VCaP (cell line): ENCODE measurements at regions not wholly inside any gene's neighbourhood (a gene's known extent, or its start where the extent isn't known, plus 50 kb on each side); places are given as distances from the start of the nearest gene placed in this dataset.

Source experiments
- H3K27ac ChIP-seq: fragments of 450-650 bp; 2 replicates; pipeline ENCODE4 v1.5.1; 2017
- CTCF ChIP-seq: fragments of 450-650 bp; conservative IDR thresholded peaks from 2 replicates; pipeline ENCODE4 v1.5.1; 2017; ENCODE audit warnings: mild to moderate bottlenecking, moderate library complexity

DNA sequence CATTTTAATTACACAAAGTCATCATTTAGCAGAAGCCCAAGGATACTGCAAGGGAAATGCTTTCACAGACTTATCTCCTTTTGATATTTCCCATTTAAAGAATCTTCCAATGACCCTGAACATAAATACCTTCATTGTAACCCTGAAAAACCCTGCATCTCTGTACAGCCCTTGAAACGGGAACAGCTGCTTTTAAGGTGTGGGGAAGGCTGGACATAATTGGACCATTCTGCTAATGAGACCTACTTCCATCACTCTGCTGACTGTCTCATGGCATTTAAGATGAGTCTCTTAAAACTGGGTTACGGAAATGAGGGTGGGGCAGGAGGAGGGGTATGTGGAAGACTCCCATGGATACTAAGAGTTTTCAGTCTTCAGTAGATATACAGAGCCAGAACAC lies 485.8 kb downstream of the BRINP1 start:
- TF ChIP-seq CTCF: no peak
- H3K27ac ChIP-seq: no peak overlapping the region

DNA sequence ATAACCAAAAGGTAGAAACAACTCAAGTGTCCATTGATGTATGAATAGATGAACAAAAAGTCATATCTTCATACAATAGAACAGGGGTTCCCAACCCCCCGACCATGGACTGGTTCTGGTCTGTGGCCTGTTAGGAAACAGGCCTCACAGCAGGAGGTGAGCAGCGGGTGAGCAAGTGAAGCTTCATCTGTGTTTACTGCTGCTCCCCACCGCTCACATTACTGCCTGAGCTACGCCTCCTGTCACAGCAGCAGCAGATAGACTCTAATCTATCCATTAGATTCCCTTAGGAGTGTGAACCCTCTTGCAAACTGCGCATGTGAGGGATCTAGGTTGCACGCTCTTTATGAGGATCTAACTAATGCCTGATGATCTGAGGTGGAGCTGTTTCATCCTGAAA lies 478.0 kb downstream of the BRINP1 start:
- no peak overlapping the region for H3K27ac ChIP-seq
- no peak for TF ChIP-seq CTCF

DNA sequence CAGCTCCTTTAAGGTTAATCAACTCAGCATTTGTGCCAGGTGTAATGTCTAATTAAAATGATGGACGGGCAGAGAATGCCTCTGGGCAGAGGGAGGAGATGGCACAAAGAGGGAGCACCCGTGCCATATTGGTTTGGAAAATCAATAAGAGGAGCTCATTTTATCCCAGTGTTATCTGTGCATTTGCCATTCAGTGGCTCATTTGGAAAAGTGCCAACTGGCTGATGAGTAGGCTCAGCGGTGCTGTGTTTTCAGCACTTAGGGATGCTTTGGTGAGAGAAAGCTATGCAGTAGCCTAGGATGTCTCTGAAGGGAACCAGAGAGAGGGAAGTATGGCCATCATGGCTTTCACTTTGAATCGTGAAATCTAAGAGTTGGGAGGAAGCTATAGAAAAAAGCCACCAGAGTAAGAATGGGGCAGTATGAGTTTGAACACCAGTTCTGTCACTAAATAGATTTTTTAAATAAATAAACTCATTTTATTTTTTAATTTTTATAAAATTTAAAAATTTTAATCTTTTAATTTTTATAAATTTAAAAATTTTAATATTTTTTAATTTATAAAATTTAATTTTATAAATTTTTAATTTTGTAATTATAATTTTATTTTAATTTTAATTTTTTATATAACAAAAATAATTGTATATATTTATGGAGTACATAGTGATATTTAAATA lies 472.8 kb downstream of the BRINP1 start:
- no peak for TF ChIP-seq CTCF
- H3K27ac ChIP-seq: no peak overlapping the region

GRCh38 chr9:118918180-118918579 lies 451.1 kb downstream of the BRINP1 start:
- no peak overlapping the region for H3K27ac ChIP-seq
- TF ChIP-seq CTCF: no peak

DNA sequence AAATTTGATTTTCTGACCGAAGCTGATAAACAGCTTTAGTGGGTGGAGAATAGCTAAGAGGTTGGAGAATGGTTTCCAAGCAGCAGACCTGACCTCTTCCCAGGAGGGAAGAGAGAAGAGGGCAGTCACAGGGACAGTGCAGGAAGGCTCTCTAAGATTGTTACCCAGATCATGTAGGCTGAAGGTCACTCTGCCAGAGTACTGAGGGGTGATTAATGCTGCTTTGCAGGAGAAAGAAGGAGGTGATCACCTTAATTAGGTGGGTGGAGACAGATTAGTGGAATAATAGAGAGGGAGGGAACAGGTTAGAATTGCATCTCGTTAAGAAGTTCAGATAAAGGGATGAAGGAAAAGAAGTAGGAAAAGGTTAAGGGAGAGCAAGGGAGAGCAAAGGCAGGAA lies 440.5 kb downstream of the BRINP1 start:
- H3K27ac ChIP-seq: no peak overlapping the region
- TF ChIP-seq CTCF: no peak

GRCh38 chr9:118929287-118929686 lies 439.9 kb downstream of the BRINP1 start:
- no peak for TF ChIP-seq CTCF
- no peak overlapping the region for H3K27ac ChIP-seq

DNA sequence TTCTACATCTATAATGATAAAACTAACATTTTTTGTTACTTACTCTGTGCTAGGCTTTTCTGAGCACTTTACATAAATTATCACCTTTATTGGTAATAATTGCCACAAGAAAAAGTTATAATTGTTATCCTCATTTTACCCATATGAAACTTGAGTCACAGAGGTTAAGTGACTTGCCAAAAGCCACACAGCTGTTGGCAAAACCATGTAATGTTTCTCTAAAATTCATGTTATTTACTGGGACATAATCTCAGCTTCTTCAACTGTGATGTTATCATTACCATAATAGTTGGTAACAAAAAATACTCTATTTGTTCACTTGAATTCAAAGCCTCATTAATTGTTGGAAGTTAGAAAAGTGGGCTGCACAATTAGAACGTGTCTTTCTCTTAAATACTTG lies 437.3 kb downstream of the BRINP1 start:
- TF ChIP-seq CTCF: no peak
- no peak overlapping the region for H3K27ac ChIP-seq

DNA sequence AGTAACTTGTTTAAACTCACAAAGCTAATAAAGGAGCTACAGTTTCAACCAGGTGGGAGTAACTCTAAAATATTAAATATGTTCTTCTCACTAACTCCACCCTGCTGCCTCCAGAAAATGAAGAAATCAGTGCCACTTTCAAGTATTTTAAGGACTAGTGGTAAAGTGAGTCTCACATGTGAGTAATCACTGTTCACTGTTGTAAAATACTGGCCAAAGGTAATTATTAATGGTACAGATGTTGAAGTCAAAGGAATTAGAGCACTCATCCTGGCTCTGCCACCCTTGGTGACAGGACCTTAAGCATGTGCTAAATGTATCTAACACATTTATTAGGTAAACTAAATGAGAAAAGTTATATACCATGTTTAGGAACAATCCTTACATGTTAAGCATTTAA lies 430.7 kb downstream of the BRINP1 start:
- no peak overlapping the region for H3K27ac ChIP-seq
- TF ChIP-seq CTCF: no peak
